ENCODE measurements at regions not wholly inside any gene's neighbourhood (a gene's known extent, or its start where the extent isn't known, plus 50 kb on each side); places are given as distances from the start of the nearest gene placed in this dataset.
"Not testable (repeated sequence)": the region's sequence is repeated elsewhere in the genome, so short reads cannot be mapped to it uniquely, and the experiment has no call there.

DNA sequence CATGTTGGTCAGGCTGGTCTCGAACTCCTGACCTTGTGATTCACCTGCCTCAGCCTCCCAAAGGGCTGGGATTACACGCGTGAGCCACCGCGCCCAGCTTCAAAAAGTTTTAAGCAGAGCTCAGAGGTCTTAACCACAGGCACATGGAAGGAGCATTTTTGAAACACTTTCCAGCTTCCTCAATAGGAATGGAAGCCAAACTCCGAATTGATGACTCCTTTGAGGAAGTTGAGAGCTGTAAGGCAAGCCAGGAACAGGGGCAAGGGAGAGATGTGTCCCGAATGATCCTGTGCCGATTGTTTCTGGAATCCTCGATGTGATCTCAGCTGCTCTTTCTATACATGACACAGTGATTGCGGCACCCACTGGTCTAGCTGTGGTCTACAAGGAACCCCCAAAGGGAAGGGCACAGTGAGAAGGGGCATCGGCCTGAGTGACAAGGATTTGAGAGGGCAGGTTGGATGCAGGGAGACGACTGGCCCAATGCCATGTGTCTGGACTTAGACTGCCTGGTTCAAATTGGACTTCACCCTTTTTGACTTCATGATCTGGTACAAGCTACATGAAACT, 116.2 kb downstream of the ADRA2C start:
- not testable (repeated sequence) for DNase-seq

DNA sequence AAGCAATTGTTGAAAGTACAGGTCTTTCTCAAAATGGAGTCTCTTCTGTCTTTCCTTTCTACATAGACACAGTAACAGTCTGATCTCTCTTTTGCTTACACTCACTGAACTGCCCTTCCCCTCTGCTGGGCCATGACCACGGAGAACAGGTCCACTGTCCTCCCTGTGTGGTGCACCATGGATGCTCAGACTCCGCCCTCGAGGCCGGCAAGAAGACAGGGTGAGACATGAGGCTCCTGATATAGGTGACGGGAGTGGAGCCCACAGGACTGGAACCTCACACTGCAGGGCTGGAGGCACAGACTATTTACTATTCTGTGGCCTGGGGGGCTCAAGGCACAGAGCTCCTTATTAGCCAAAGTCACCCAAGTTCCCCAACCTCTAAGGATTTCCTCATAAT, 118.1 kb downstream of the ADRA2C start:
- not testable (repeated sequence) for DNase-seq

DNA sequence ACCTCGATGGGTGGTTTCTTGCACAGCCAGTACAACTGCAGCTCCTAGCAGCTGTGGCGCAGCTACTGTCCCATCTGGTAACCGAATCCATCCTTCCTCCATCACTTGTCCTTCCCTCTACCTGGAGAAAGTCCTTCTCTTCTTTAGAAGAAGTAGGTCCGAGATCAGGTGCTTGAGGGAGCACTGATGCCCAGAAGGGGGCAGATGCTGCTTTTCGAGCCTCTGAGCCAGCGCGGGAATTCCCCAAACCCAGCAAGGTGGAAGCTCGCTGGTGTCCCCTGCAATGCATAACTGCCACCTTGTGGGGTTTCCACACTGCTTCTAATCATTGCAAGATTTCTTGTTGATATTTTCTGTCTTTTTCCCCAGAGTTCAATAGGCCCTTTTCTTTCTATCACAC, 127.4 kb downstream of the ADRA2C start:
- DNase-seq, result peak in 1 of 6 experiments; percentile 2

DNA sequence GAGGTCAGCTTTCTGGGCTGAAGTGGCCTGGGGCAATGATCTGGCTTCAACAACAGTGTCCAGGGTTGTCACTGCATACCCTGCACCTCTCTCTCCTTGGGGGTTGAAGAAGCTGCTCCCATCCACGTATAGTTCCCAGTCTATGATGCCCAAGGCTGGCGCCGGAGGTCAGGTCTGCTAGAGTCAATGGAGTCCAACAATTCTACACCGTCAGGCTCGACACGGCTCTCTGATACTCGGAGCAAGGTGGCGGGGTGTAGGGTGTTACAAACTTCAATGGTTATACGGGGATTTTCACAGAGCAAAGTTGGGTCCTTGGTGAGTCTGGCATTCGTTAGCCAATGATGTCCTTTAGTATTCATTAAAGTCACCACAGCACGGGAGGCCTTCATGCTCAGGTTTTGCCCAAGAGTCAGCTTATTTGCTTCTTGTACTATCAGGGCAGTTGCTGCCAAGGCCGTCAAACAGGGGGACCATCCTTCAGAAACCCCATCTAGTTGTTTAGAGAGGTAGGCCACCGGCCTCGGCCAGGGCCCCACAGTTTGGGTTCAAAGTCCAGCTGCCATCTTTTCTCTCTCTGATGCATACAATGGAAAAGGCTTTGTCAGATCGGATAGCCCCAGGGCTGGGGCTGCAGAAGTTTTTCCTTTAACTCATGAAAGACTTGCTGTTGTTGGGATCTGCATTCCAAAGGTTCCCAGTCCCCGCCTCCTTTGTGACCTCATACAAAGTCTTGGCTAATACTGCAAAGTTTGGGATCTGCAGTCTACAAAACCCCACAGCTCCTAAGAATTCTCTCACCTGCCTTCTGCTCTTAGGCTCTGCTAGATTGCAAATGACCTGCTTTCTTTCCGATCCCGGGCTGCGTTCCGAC, 128.1 kb downstream of the ADRA2C start:
- DNase-seq, result not testable (repeated sequence)

DNA sequence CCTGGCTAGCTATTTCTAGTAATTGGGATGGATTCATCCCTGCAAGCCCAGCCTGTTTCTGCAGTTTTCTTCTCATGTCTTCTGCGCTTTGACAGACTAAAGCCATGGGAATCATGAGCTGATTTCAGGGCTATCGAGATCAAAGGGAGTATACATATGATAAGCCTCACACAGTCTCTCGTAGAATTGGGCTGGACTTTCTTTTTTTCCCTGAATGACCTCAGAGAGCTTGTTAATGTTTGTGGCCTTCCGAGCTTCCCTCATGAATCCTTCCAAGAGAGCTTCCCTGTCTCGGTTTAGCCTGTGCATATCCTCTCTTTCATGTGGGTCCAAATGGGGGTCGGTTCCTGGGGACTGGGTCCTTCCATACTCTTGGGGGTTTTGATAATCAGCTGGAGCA, 130.3 kb downstream of the ADRA2C start:
- DNase-seq, result no peak

DNA sequence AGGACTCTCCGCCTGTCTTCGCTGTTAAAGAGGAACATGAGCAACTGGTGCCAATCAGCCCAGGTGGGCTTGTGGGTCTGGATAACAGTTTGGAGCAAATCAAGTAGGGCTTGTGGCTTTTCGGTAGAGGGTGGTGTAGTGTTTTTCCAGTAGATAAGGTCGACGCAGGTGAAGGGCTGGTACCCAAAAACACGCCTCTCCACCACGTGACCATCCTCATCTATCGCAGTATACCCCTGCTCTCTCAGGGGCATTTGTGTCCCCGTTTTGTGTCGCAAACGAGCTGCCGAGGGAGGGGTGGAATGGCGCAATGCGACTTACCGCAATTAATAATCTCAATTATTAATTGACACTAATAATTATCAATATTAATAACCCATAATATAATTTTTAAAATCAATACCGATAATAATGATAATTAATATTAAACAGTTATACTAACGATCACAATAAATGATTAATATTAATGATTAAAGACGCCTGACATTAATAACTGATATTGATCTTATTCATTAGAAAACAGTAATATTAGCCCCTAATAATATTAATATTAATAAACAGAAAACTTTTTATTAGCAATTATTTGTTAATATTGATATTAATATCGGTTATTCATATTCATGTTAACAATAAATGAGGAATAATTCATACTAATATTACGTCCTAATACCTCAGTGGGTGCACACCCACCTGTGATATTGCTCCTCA, 130.8 kb downstream of the ADRA2C start:
- not testable (repeated sequence) for DNase-seq

DNA sequence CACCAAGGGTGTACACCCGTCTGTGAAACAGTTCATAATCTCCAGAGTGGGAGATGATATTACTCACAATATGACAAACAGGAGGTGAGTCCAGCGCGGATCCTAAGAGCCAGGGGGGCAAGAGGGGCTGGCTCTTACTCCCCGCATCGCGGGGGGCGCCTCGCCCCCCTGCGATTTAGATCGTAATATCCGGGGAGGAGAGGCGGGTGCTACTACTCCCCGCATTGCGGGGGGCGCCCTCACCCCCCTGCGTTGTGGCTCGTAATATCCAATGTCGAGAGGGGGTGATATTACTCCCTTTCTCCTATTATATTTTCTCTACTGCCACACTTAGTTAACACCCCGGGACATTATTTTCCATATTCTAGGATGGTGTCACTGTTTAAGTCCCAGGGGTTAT, 131.9 kb downstream of the ADRA2C start:
- DNase-seq, result no peak

DNA sequence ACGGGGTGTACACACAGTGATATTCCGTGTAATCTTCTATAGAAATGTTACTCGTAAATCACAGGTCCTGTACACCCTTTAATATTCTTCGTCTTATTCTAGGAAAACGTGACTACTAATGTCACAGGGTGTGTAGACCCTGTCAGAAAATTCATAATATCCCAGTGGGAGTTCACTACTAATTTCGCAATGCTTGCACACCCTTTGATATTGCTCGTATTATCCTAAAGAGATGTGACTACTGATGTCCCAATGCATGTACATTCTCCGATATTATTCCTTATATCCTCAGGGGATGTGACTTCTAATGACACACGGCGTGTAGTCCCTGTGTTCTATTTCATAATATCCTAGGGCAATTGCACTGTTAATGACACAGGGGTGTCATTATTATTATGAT, 132.7 kb downstream of the ADRA2C start:
- DNase-seq, result not testable (repeated sequence)

DNA sequence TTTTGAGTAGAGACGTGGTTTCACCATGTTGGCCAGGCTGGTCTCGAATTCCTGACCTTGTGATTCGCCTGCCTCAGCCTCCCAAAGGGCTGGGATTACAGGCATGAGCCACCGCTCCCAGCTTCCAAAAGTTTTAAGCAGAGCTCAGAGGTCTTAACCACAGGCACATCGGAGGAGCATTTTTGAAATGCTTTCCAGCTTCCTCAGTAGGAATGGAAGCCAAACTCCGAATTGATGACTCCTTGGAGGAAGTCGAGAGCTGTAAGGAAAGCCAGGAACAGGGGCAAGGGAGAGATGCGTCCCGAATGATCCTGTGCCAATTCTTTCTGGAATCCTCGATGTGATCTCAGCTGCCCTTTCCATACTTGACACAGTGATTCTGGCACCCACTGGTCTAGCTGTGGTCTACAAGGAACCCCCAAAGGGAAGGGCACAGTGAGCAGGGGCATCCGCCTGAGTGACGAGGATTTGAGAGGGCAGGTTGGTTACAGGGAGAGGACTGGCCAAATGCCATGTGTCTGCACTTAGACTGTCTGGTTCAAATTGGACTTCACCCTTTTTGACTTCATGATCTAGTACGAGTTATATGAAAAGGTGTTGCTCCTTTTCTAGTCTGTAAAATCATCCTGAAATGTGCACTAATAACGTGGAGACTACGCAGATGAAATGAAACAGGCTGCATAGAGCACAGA, 138.2 kb downstream of the ADRA2C start:
- DNase-seq, result not testable (repeated sequence)

DNA sequence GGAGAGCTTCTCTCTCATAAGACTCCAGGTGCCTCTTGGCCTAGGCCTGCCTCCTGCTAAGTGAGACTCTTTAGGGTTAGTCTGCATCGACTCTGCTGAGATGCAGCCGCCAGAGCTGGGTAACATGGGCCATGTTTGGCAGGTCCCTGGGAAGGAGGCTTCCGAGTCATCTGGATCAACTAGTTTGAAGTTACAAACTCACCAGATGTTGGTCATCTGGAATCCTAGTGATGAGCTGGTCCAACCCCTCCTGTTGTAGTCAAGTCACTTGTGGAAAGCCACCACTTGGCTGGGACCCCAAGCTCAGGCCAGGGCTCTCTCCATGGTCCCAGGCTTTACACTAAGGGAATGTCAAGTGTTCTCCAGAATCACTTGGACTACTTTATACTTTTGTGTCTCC, 143.4 kb downstream of the ADRA2C start:
- not testable (repeated sequence) for DNase-seq

DNA sequence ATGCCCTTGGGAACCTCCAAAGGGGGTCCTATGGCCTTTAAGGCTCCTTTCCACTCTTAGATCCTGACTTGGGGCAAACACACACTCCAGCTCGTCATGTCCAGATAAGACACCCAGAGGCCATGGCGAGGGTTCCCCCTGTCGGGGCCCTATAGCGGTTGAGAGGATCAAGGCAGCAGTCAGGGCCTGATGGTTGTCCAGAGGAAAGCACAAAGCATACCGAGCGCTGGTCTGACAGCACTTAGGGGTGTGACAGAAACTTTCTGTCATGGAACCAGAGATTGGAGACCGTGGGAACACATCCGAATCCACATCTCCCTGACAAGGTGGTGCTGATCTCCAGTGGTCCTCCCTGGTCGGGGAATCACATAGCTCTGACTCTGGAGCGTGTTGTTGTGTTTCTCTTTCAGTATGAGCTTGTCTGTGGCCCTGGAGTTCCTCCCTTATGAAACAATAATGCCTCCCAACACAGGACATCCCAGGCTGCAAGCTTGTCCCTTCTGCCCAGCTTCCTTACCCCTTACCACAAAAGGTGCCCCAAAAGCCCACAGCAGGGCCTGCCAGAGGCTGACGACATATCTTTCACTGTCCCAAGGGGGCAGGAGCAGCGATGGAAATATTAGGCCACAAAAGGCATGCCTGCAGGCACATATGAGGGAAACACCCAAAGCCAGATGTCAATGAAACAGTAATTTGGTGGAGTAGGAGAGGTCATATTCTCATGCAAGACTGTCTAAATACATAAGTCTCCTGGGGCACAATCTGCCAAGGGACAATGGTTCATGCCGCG, 144.2 kb downstream of the ADRA2C start:
- not testable (repeated sequence) for DNase-seq

DNA sequence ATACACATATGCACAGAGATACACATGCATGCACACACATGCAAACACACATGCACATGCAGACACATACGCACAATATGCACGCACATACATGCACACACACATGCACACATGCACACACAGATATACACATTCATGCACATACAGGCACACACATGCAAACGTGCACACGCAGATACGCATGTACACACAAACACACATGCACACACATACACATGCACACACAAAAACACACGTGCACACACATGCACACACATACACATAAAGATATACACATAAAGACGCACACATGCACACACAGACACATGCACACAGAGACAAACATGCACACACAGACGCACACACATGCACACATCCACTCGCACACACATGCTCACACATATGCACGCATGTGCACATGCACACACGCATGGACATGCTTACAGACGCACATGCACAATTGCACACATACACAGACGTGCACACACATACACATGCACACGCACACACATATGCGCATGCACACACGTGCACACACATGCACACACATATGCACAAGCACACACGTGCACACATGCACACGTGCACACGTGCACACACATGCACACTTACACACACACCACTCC, 145.2 kb downstream of the ADRA2C start:
- DNase-seq, result no peak

DNA sequence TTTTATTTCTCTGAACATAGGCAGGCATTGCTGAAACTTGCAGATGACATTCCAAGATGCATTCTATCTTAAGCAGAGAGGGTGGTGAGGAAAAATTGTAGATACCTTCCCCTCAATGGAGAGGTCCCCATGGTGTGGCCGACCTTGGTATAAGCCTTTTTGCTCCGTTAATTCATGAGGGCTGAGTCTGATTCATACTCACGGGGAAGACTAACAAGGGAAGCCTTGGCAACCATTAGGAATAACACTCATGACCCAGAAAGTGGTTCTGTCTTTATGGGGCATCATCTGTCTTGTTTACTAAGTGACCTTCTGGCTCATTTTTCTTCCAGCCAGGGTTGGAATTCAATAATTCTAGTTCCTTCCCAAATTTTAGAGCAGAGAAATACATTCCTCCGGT, 148.3 kb downstream of the ADRA2C start:
- DNase-seq, result not testable (repeated sequence)

DNA sequence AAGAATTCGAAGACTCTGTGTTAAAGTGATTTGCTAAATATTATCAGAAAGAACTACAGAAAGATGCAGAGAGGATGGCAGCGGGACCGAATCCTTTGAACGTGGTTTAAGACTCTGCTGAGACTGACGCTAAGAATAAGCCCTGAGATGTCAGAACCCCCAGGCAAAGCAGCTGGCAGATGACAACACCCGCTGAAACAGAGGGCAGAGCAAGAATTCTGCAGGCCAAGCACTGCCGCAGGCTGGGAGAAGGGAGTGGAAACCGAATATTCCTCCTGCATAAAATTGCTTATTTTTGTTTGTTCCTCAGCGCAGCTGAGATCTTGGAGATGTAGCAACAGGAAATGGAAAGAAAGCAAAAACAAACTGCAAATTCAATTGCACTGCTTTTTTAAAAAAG, 153.3 kb downstream of the ADRA2C start:
- DNase-seq, result not testable (repeated sequence)

DNA sequence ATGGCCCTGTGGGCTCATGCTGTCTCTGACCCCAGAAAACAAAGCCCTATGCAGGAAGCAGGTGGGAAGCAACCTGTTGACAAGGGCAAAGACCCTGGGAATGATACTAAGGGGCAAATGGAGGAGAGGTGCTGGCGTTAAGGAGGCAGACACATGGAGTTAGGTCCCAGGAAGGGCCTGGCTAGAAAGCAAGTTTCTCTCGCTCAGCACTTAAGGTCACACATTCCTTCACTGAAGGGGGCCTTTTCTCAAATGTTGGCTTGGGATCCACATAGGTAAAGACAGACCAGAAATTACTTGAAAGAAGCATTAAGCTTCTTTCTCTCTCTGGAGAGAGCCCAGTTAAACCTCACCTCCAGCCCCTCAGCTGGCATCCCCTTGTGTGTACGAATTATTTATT, 155.7 kb downstream of the ADRA2C start:
- not testable (repeated sequence) for DNase-seq

DNA sequence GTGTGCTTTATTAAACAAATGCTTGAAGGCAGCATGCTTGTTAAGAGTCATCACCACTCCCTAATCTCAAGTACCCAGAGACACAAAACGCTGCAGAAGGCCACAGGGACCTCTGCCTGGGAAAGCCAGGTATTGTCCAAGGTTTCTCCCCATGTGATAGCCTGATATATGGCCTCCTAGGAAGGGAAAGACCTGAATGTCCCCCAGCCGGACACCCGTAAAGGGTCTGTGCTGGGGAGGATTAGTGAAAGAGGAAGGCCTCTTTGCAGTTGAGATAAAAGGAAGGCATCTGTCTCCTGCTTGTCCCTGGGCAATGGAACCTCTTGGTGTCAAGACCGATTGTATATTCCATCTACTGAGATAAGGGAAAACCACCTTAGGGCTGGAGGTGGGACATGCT, 159.7 kb downstream of the ADRA2C start:
- DNase-seq, result not testable (repeated sequence)

DNA sequence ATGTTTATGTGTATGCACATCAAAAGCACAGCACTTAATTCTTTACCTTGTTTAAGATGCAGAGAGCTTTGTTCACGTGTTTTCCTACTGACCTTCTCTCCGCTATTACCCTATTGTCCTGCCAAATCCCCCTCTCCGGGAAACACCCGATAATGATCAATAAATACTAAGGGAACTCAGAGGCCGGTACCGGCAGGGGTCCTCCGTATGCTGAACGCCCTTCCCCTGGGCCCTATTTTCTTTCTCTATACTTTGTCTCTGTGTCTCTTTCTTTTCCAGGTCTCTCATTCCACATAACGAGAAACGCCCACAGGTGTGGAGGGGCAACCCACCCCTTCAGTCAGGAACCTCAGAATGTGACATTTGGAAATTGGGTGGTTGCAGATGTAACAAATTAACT, 160.1 kb downstream of the ADRA2C start:
- not testable (repeated sequence) for DNase-seq

DNA sequence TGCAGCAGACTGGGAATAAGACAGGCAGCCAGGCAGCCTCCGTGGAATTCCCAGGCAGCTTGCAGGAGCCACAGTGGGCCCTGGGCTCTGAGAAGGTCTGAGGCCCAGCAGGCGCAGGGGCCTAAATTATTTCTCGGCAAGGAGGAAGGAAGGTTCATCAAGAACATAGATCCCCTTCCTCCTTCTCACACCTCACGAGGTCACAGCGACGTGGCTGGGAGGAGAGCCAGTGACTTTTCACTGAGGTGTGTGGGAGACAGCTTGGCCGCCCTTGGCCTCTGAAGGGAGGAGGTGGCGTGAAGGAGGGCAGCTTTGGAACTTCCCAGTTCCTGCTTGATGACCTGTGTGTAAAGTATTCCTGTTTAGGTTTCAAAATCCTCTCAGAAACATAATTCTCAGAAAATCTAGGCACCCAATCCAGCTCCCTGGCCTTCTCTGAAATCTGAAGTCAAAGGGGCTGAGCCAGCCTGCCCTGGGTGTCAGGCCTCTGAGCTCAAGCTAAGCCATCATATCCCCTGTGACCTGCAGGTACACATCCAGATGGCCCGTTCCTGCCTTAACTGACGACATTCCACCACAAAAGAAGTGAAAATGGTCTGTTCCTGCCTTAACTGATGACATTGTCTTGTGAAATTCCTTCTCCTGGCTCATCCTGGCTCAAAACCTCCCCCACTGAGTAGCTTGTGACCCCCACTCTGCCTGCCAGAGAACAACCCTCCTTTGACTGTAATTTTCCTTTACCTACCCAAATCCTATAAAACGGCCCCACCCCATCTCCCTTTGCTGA, 161.0 kb downstream of the ADRA2C start:
- not testable (repeated sequence) for DNase-seq

DNA sequence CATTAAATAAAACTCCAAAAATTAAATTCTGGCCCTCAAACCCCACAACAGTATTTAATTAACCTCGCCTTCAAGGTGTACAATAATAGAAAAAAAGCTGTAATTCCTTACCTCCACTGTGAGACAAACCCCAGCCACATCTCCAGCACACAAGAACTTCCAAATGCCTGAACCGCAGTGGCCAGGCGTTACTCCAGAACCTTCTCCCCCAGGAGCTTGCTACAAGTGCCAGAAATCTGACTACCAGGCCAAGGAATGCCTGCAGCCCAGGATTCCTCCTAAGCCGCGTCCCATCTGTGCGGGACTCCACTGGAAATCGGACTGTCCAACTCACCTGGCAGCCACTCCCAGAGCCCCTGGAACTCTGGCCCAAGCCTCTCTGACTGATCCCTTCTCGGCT, 163.2 kb downstream of the ADRA2C start:
- DNase-seq, result not testable (repeated sequence)

DNA sequence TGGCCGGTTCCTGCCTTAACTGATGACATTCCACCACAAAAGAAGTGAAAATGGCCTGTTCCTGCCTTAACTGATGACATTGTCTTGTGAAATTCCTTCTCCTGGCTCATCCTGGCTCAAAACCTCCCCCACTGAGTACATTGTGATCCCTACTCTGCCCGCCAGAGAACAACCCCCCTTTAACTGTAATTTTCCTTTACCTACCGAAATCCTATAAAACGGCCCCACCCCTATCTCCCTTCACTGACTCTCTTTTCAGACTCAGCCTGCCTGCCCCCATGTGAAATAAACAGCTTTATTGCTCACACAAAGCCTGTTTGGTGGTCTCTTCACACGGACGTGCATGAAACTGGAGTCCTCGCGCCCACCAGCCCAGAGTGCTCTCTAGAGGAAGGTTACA, 166.5 kb downstream of the ADRA2C start:
- not testable (repeated sequence) for DNase-seq

DNA sequence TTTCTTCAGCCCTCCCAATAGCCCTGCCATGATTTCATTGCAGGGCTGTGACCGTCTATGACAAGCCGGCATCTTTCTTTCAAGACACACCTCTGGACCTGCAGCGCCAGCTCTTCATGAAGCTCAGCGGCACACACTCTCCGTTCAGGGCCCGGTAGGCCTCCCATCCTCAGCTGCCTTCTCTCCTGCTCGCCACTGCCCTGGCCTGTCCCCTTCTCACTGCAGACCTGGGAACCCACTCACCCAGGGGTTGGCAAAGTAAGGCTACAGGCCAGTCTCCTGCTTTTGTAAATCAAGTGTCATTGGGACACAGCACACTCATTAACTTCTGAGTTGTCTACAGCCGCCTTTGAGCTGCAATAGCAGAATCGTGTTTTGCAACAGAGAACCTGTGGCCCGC, 169.2 kb downstream of the ADRA2C start:
- DNase-seq, result not testable (repeated sequence)
